DOHH2 (cell line): ENCODE measurements at regions not wholly inside any gene's neighbourhood (a gene's known extent, or its start where the extent isn't known, plus 50 kb on each side); places are given as distances from the start of the nearest gene placed in this dataset.
"Not testable (repeated sequence)": the region's sequence is repeated elsewhere in the genome, so short reads cannot be mapped to it uniquely, and the experiment has no call there.

Experiments
- CTCF ChIP-seq: fragments of 200-600 bp; sonication (generic); IDR thresholded peaks from one replicate; pipeline ENCODE4 v1.5.1; 2014; ENCODE audit warnings: antibody characterized with exemption, mild to moderate bottlenecking, low read depth, low read length; ENCODE audit not compliant: poor library complexity, severe bottlenecking
- EZH2phosphoT487 ChIP-seq: fragments of 200-600 bp; sonication (generic); IDR thresholded peaks from 2 replicates; pipeline ENCODE4 v1.6.1; 2017; ENCODE audit warnings: borderline replicate concordance, mild to moderate bottlenecking, antibody characterized with exemption, low read length, moderate library complexity, mixed read lengths

DNA sequence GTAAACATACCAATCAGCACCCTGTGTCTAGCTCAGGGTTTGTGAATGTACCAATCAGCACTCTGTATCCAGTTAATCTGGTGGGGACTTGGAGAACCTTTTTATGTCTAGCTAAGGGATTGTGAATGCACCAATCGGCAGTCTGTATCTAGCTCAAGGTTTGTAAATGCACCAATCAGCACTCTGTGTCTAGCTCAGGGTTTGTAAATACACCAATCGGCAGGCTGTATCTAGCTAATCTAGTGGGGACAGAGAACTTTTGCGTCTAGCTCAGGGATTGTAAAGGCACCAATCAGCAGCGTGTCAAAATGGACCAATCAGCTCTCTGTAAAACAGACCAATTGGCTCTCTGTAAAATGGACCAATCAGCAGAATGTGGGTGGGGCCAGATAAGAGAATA is 126.7 kb upstream of the MYO10 start:
- not testable (repeated sequence) for TF ChIP-seq CTCF, EZH2phosphoT487
